Gastrocnemius medialis (tissue), 4 donors: ENCODE measurements at regions not wholly inside any gene's neighbourhood (a gene's known extent, or its start where the extent isn't known, plus 50 kb on each side); places are given as distances from the start of the nearest gene placed in this dataset.

Source experiments
- CTCF ChIP-seq, 5 experiments: fragments of 450-650 bp in 3 of 5; fragments of 200-600 bp in 2 of 5; sonication (generic) in 2 of 5; IDR thresholded peaks in 4 of 5; conservative IDR thresholded peaks in 1 of 5; 1 replicate in 4 of 5; 2 replicates in 1 of 5; pipeline ENCODE4 v1.5.1; 2016 to 2019; ENCODE audit warnings: antibody characterized with exemption in 5 of 5, mild to moderate bottlenecking in 3 of 5, moderate library complexity in 3 of 5
- POLR2A ChIP-seq, 2 donors: fragments of 450-650 bp; IDR thresholded peaks; one replicate each; pipeline ENCODE4 v1.6.1; 2017; ENCODE audit warnings: antibody characterized with exemption in 2 of 2, mild to moderate bottlenecking in 2 of 2, moderate library complexity in 2 of 2

- TF ChIP-seq CTCF (IDR thresholded peaks at IDR 0.05 in 4 of 5, conservative IDR thresholded peaks at IDR 0.05 in 1 of 5) (no peak), POLR2A (IDR thresholded peaks at IDR 0.05) (no peak)
Measured at GRCh38 chr22:47851586-47851985, 1089.1 kb downstream of the TBC1D22A start.
